CD14-positive monocyte (primary cell): ENCODE measurements at regions not wholly inside any gene's neighbourhood (a gene's known extent, or its start where the extent isn't known, plus 50 kb on each side); places are given as distances from the start of the nearest gene placed in this dataset.

ENCODE experiments used
- DNase-seq, 3 donors: peaks; one replicate each; pipeline ENCODE4 v3.0.0-alpha.2; 2011 to 2022
- H2AFZ ChIP-seq: 2 replicates; pipeline ENCODE4 v1.6.0; 2012; ENCODE audit warnings: mild to moderate bottlenecking, low read depth, low read length, inconsistent platforms; ENCODE audit not compliant: insufficient read depth, poor library complexity, severe bottlenecking
- H3K27ac ChIP-seq, 2 donors: 1 replicate in 1 of 2; 2 replicates in 1 of 2; pipeline ENCODE4 v1.5.1; 2012 to 2013; ENCODE audit warnings: low read length in 2 of 2, control low read depth in 1 of 2, inconsistent platforms in 1 of 2, low read depth in 1 of 2, mild to moderate bottlenecking in 1 of 2
- H3K27me3 ChIP-seq, 2 donors: one replicate each; pipeline versions ENCODE4 v1.6.0 to v1.6.1; 2011 to 2013; ENCODE audit warnings: low read length in 2 of 2; ENCODE audit not compliant: control insufficient read depth in 2 of 2, insufficient read depth in 2 of 2
- H3K36me3 ChIP-seq, 2 donors: replicated peaks in 1 of 2; 1 replicate in 1 of 2; 2 replicates in 1 of 2; pipeline versions ENCODE4 v1.5.1 to v1.6.1; 2012 to 2013; ENCODE audit warnings: low read length in 2 of 2, control low read depth in 1 of 2, inconsistent platforms in 1 of 2, mild to moderate bottlenecking in 1 of 2; ENCODE audit not compliant: insufficient read depth in 2 of 2, control insufficient read depth in 1 of 2
- H3K4me1 ChIP-seq, 2 donors: 1 replicate in 1 of 2; 2 replicates in 1 of 2; pipeline versions ENCODE4 v1.5.1 to v1.6.1; 2012 to 2013; ENCODE audit warnings: low read length in 2 of 2, control low read depth in 1 of 2, inconsistent platforms in 1 of 2, mild to moderate bottlenecking in 1 of 2, moderate library complexity in 1 of 2; ENCODE audit not compliant: insufficient read depth in 2 of 2, control insufficient read depth in 1 of 2
- H3K4me2 ChIP-seq: replicated peaks from 2 replicates; pipeline ENCODE3; 2012; ENCODE audit warnings: low read length, moderate library complexity, mild to moderate bottlenecking; ENCODE audit not compliant: poor library complexity, severe bottlenecking; ENCODE audit errors: extremely low read depth
- H3K4me3 ChIP-seq, 3 experiments: fragments of 200-600 bp in 1 of 3; sonication (generic) in 1 of 3; replicated peaks in 1 of 3; 1 replicate in 2 of 3; 2 replicates in 1 of 3; pipeline ENCODE4 v1.5.1; 2011 to 2013; ENCODE audit warnings: low read length in 3 of 3, mild to moderate bottlenecking in 3 of 3, control low read depth in 2 of 3, low read depth in 2 of 3, inconsistent platforms in 1 of 3, moderate library complexity in 1 of 3
- H3K79me2 ChIP-seq: 2 replicates; pipeline ENCODE4 v1.6.0; 2012; ENCODE audit warnings: mild to moderate bottlenecking, control low read depth, inconsistent platforms, low read length, moderate library complexity; ENCODE audit not compliant: insufficient read depth
- H3K9ac ChIP-seq: 2 replicates; pipeline ENCODE4 v1.6.0; 2017; ENCODE audit warnings: low read length, mild to moderate bottlenecking; ENCODE audit not compliant: insufficient read depth, poor library complexity, severe bottlenecking
- H3K9me3 ChIP-seq, 2 donors: replicated peaks in 1 of 2; 1 replicate in 1 of 2; 2 replicates in 1 of 2; pipeline versions ENCODE4 v1.5.1 to v1.6.1; 2012 to 2013; ENCODE audit warnings: low read length in 2 of 2, control low read depth in 1 of 2; ENCODE audit not compliant: control insufficient read depth in 1 of 2, insufficient read depth in 1 of 2
- H4K20me1 ChIP-seq: 2 replicates; pipeline ENCODE4 v1.6.0; 2012; ENCODE audit warnings: mild to moderate bottlenecking, low read length, control low read depth, moderate library complexity; ENCODE audit not compliant: insufficient read depth
- H3K27ac Mint-ChIP-seq, 7 donors: one replicate each; pipeline ENCODE4 v1.8.0; 2020; ENCODE audit warnings: mild to moderate bottlenecking in 7 of 7, mixed read lengths in 7 of 7, moderate library complexity in 6 of 7, inconsistent platforms in 2 of 7
- H3K27me3 Mint-ChIP-seq, 3 donors: one replicate each; pipeline ENCODE4 v1.8.0; 2021 to 2022; ENCODE audit warnings: low read depth in 3 of 3, mild to moderate bottlenecking in 3 of 3, mixed read lengths in 3 of 3, moderate library complexity in 3 of 3, inconsistent platforms in 1 of 3
- H3K36me3 Mint-ChIP-seq, 2 donors: one replicate each; pipeline ENCODE4 v1.8.0; 2020; ENCODE audit warnings: mixed read lengths in 2 of 2, inconsistent platforms in 1 of 2, mild to moderate bottlenecking in 1 of 2
- H3K4me1 Mint-ChIP-seq: one replicate; pipeline ENCODE4 v1.8.0; 2020; ENCODE audit warnings: mild to moderate bottlenecking, mixed read lengths
- H3K4me3 Mint-ChIP-seq, 2 donors: one replicate each; pipeline ENCODE4 v1.8.0; 2020; ENCODE audit warnings: mild to moderate bottlenecking in 2 of 2, mixed read lengths in 2 of 2, moderate library complexity in 1 of 2
- H3K9me3 Mint-ChIP-seq, 7 donors: one replicate each; pipeline ENCODE4 v1.8.0; 2020 to 2022; ENCODE audit warnings: mixed read lengths in 7 of 7, mild to moderate bottlenecking in 6 of 7, moderate library complexity in 6 of 7, inconsistent platforms in 2 of 7
- CTCF ChIP-seq: fragments of 200-600 bp; IDR thresholded peaks from one replicate; pipeline ENCODE4 v1.8.0; 2022; ENCODE audit warnings: antibody characterized with exemption, mild to moderate bottlenecking
- WGBS: methylation state at CpG from one replicate; pipeline ENCODE4 v1.1.5; 2013; ENCODE audit warnings: missing lambda C conversion rate; ENCODE audit not compliant: insufficient coverage; 5-methylcytosine and 5-hydroxymethylcytosine counted together
- intact Hi-C, 2 donors: fragments of 100-400 bp; cut with micrococcal nuclease; formaldehyde crosslinking; loops; one replicate each; pipeline versions ENCODE4 v1.15.0 to v1.15.1; 2023

GRCh38 chr18:25817546-25818237 lies 272.7 kb downstream of the SS18 start:
- Histone ChIP-seq H3K79me2 (no peaks in the 10 kb centered on the region), H2AFZ (no peak overlapping the region), H4K20me1 (no peaks in the 10 kb centered on the region), H3K27ac (no peak overlapping the region), H3K4me2 (no peak overlapping the region), H3K4me1 (no peaks in the 10 kb centered on the region), H3K4me3 (no peak overlapping the region), H3K9me3 (peaks cover 0 to 2% of the 10 kb centered on the region in 2 donors), H3K27me3 (no peaks in the 10 kb centered on the region), H3K36me3 (no peaks in the 10 kb centered on the region), H3K9ac (no peak overlapping the region)
- Mint-ChIP-seq H3K27ac (no peak overlapping the region), H3K9me3 (peaks cover 0 to 3% (median 2%) of the 10 kb centered on the region in 7 donors), H3K4me3 (no peak overlapping the region), H3K36me3 (no peaks in the 10 kb centered on the region), H3K4me1 (no peaks in the 10 kb centered on the region), H3K27me3 (peaks cover 0 to 1% (median 1%) of the 10 kb centered on the region in 3 donors)
- no peak for DNase-seq
- TF ChIP-seq CTCF = no peak
- WGBS = 100% methylated on average over 1 of the region's 5 CpGs
- intact Hi-C loops = no loop called here

GRCh38 chr18:25815659-25816058 lies 274.8 kb downstream of the SS18 start:
- TF ChIP-seq CTCF = no peak
- no peak overlapping the region for H3K4me2 ChIP-seq
- intact Hi-C loops = no loop called here
- WGBS = 86% methylated on average over 1 of the region's 3 CpGs
- H3K27ac ChIP-seq = no peak overlapping the region
- H3K27me3 ChIP-seq = no peaks in the 10 kb centered on the region
- Mint-ChIP-seq H3K36me3 (no peaks in the 10 kb centered on the region), H3K4me1 (no peaks in the 10 kb centered on the region), H3K4me3 (no peak overlapping the region), H3K9me3 (peaks cover 0 to 5% (median 3%) of the 10 kb centered on the region in 7 donors), H3K27me3 (peaks cover 0 to 1% (median 0%) of the 10 kb centered on the region in 3 donors), H3K27ac (no peak overlapping the region)
- no peaks in the 10 kb centered on the region for H3K4me1 ChIP-seq
- H3K4me3 ChIP-seq = no peak overlapping the region
- no peak for DNase-seq
- no peaks in the 10 kb centered on the region for H3K36me3 ChIP-seq
- no peaks in the 10 kb centered on the region for H3K79me2 ChIP-seq
- H2AFZ ChIP-seq = no peak overlapping the region
- H3K9ac ChIP-seq = no peak overlapping the region
- peaks cover 0 to 2% of the 10 kb centered on the region in 2 donors for H3K9me3 ChIP-seq
- no peaks in the 10 kb centered on the region for H4K20me1 ChIP-seq
